Caco-2 (cell line): ENCODE measurements at regions not wholly inside any gene's neighbourhood (a gene's known extent, or its start where the extent isn't known, plus 50 kb on each side); places are given as distances from the start of the nearest gene placed in this dataset.

ENCODE experiments used
- BruUV-seq: library from RNA; stranded (reverse); fragments of 400-500 nt; replicated peaks from 2 replicates; lab custom pipeline; 2021; lab: Mats Ljungman, UMichigan
- CTCF ChIA-PET: fragments of 300-600 bp; sonication (Branson Sonifier 250); formaldehyde crosslinking; loops from one replicate; lab custom pipeline; 2022; ENCODE audit warnings: antibody characterized with exemption; lab: Charles Lee
- POLR2A ChIA-PET: fragments of 300-600 bp; sonication (Branson Sonifier 250); formaldehyde crosslinking; loops from one replicate; lab custom pipeline; 2022; ENCODE audit warnings: antibody characterized with exemption; lab: Charles Lee
- DNase-seq, 2 experiments: peaks; one replicate each; pipeline versions ENCODE4 v3.0.0 to v3.0.0-alpha.2; 2020 to 2022
- H3K27me3 ChIP-seq: replicated peaks from 2 replicates; pipeline ENCODE4 v1.6.0; 2011; ENCODE audit warnings: low read length; ENCODE audit not compliant: control insufficient read depth, insufficient read depth
- H3K36me3 ChIP-seq: 2 replicates; pipeline ENCODE4 v1.5.1; 2011; ENCODE audit warnings: low read length; ENCODE audit not compliant: control insufficient read depth, insufficient read depth
- H3K4me1 ChIP-seq: fragments of 250-450 bp; sonication (Bioruptor Pico); 2 replicates; pipeline ENCODE4 v1.5.1; 2020; ENCODE audit warnings: mild to moderate bottlenecking
- H3K4me3 ChIP-seq: 2 replicates; pipeline ENCODE4 v1.5.1; 2011; ENCODE audit warnings: low read depth, mild to moderate bottlenecking, control low read depth, low read length
- H3K9me3 ChIP-seq: fragments of 250-450 bp; sonication (Bioruptor Pico); 2 replicates; pipeline ENCODE4 v1.5.1; 2020; ENCODE audit warnings: mild to moderate bottlenecking, moderate library complexity
- H3K27ac Mint-ChIP-seq: one replicate; pipeline ENCODE4 v1.8.0; 2022; ENCODE audit warnings: mixed read lengths; ENCODE audit not compliant: unreplicated experiment
- H3K27me3 Mint-ChIP-seq: one replicate; pipeline ENCODE4 v1.8.0; 2022; ENCODE audit warnings: mixed read lengths; ENCODE audit not compliant: insufficient read depth, unreplicated experiment
- H3K36me3 Mint-ChIP-seq: one replicate; pipeline ENCODE4 v1.8.0; 2022; ENCODE audit warnings: mild to moderate bottlenecking, mixed read lengths; ENCODE audit not compliant: insufficient read depth, unreplicated experiment
- H3K4me1 Mint-ChIP-seq: one replicate; pipeline ENCODE4 v1.8.0; 2022; ENCODE audit warnings: low read depth, mixed read lengths; ENCODE audit not compliant: unreplicated experiment
- H3K4me3 Mint-ChIP-seq: one replicate; pipeline ENCODE4 v1.8.0; 2022; ENCODE audit warnings: mild to moderate bottlenecking, moderate library complexity, mixed read lengths; ENCODE audit not compliant: unreplicated experiment
- H3K9me3 Mint-ChIP-seq: one replicate; pipeline ENCODE4 v1.8.0; 2022; ENCODE audit warnings: mixed read lengths; ENCODE audit not compliant: unreplicated experiment
- CTCF ChIP-seq, 2 experiments: fragments of 200-600 bp in 1 of 2; IDR thresholded peaks; 1 replicate in 1 of 2; 2 replicates in 1 of 2; pipeline versions ENCODE4 v1.5.1 to v1.8.0; 2011 to 2022; ENCODE audit warnings: antibody characterized with exemption in 1 of 2, control low read depth in 1 of 2, inconsistent platforms in 1 of 2, low read depth in 1 of 2, low read length in 1 of 2, mild to moderate bottlenecking in 1 of 2, moderate library complexity in 1 of 2; ENCODE audit not compliant: insufficient read depth in 1 of 2, severe bottlenecking in 1 of 2, unreplicated experiment in 1 of 2
- intact Hi-C: fragments of 100-400 bp; cut with micrococcal nuclease; formaldehyde crosslinking; loops from one replicate; pipeline ENCODE4 v1.10.0; 2022; ENCODE audit not compliant: unreplicated experiment

- Histone ChIP-seq H3K4me3 (no peak overlapping the region), H3K27me3 (no peaks in the 10 kb centered on the region), H3K4me1 (peaks cover 4% of the 10 kb centered on the region; the same call in 1 of the 2 replicates), H3K36me3 (no peaks in the 10 kb centered on the region), H3K9me3 (no peaks in the 10 kb centered on the region)
- Mint-ChIP-seq H3K4me1 (no peaks in the 10 kb centered on the region), H3K4me3 (no peak overlapping the region), H3K36me3 (no peaks in the 10 kb centered on the region), H3K27ac (no peak overlapping the region), H3K9me3 (no peaks in the 10 kb centered on the region), H3K27me3 (no peaks in the 10 kb centered on the region)
- intact Hi-C loops = no loop called here
- TF ChIP-seq CTCF (IDR thresholded peaks at IDR 0.05; ENCODE audit: insufficient read depth in 1 of 2, low read depth in 1 of 2, low read length in 1 of 2, severe bottlenecking in 1 of 2, unreplicated experiment in 1 of 2) = no peak
- DNase-seq = no peak
- ChIA-PET CTCF (no interaction called here), POLR2A (no interaction called here)
- no TSS peak for BruUV-seq
These were observed 67.6 kb upstream of the ARHGEF3 start for GRCh38 chr3:56869157-56869889.

GRCh38 chr3:56868706-56869105 is 67.0 kb upstream of the ARHGEF3 start:
- no peak for TF ChIP-seq CTCF (IDR thresholded peaks at IDR 0.05; ENCODE audit: insufficient read depth in 1 of 2, low read depth in 1 of 2, low read length in 1 of 2, severe bottlenecking in 1 of 2, unreplicated experiment in 1 of 2)
- Mint-ChIP-seq H3K36me3 (no peaks in the 10 kb centered on the region), H3K9me3 (no peaks in the 10 kb centered on the region), H3K27me3 (no peaks in the 10 kb centered on the region), H3K4me3 (no peak overlapping the region), H3K4me1 (no peaks in the 10 kb centered on the region), H3K27ac (no peak overlapping the region)
- CTCF ChIA-PET = no interaction called here
- POLR2A ChIA-PET = no interaction called here
- no peaks in the 10 kb centered on the region for H3K36me3 ChIP-seq
- DNase-seq = no peak
- intact Hi-C loops = no loop called here
- BruUV-seq = no TSS peak
- H3K4me3 ChIP-seq = no peak overlapping the region
- no peaks in the 10 kb centered on the region for H3K27me3 ChIP-seq
- no peaks in the 10 kb centered on the region for H3K4me1 ChIP-seq
- no peaks in the 10 kb centered on the region for H3K9me3 ChIP-seq

GRCh38 chr3:56867671-56868070 is 65.9 kb upstream of the ARHGEF3 start:
- intact Hi-C loops = no loop called here
- H3K4me1 ChIP-seq = no peaks in the 10 kb centered on the region
- ChIA-PET POLR2A (no interaction called here), CTCF (no interaction called here)
- Mint-ChIP-seq H3K9me3 (no peaks in the 10 kb centered on the region), H3K4me3 (no peak overlapping the region), H3K4me1 (no peaks in the 10 kb centered on the region), H3K36me3 (no peaks in the 10 kb centered on the region), H3K27me3 (no peaks in the 10 kb centered on the region), H3K27ac (no peak overlapping the region)
- TF ChIP-seq CTCF (IDR thresholded peaks at IDR 0.05; ENCODE audit: insufficient read depth in 1 of 2, low read depth in 1 of 2, low read length in 1 of 2, severe bottlenecking in 1 of 2, unreplicated experiment in 1 of 2) = no peak
- H3K36me3 ChIP-seq = no peaks in the 10 kb centered on the region
- no peaks in the 10 kb centered on the region for H3K27me3 ChIP-seq
- no peaks in the 10 kb centered on the region for H3K9me3 ChIP-seq
- H3K4me3 ChIP-seq = no peak overlapping the region
- no TSS peak for BruUV-seq
- no peak for DNase-seq
